SK-N-SH (cell line): ENCODE measurements at regions not wholly inside any gene's neighbourhood (a gene's known extent, or its start where the extent isn't known, plus 50 kb on each side); places are given as distances from the start of the nearest gene placed in this dataset.

Source experiments
- CTCF ChIA-PET: fragments of 300-600, 350-600 bp; formaldehyde crosslinking; extraction: SDS; loops from one replicate; lab custom pipeline; 2021; lab: Yijun Ruan, JAX
- POLR2A ChIA-PET: fragments of 350-600 bp; sonication (Branson Sonifier 250); formaldehyde crosslinking; extraction: SDS; loops from one replicate; lab custom pipeline; 2020; ENCODE audit warnings: antibody characterized with exemption, inconsistent platforms; lab: Yijun Ruan, JAX
- DNase-seq: peaks from one replicate; pipeline ENCODE4 v3.0.0; 2012
- H2AFZ ChIP-seq: fragments of 200-600 bp; sonication (generic); 2 replicates; pipeline ENCODE4 v1.8.1; 2016; ENCODE audit warnings: antibody characterized with exemption, mild to moderate bottlenecking, low read depth
- H3F3A ChIP-seq: fragments of 200-600 bp; sonication (generic); replicated peaks from 2 replicates; pipeline ENCODE3; 2016; ENCODE audit warnings: antibody characterized with exemption, mild to moderate bottlenecking; ENCODE audit not compliant: insufficient read depth
- H3K27ac ChIP-seq, 2 experiments: fragments of 200-500 bp in 1 of 2; fragments of 200-600 bp in 1 of 2; sonication (Bioruptor generic) in 1 of 2; sonication (generic), shearing (Covaris generic) in 1 of 2; 2 replicates each; pipeline versions ENCODE4 v1.5.1 to v1.6.1; 2014 to 2016; ENCODE audit warnings: low read depth in 2 of 2, inconsistent platforms in 1 of 2, low read length in 1 of 2, mild to moderate bottlenecking in 1 of 2, mixed read lengths in 1 of 2
- H3K27me3 ChIP-seq: fragments of 200-600 bp; sonication (generic), shearing (Covaris generic); 2 replicates; pipeline ENCODE4 v1.6.1; 2016; ENCODE audit warnings: mixed run types; ENCODE audit not compliant: insufficient read depth
- H3K36me3 ChIP-seq, 2 experiments: fragments of 200-500 bp in 1 of 2; fragments of 200-600 bp in 1 of 2; sonication (Bioruptor generic) in 1 of 2; sonication (generic) in 1 of 2; replicated peaks in 1 of 2; 2 replicates each; pipeline versions ENCODE3 to v1.5.1; 2014 to 2016; ENCODE audit warnings: low read length in 1 of 2, mild to moderate bottlenecking in 1 of 2; ENCODE audit not compliant: insufficient read depth in 2 of 2, control insufficient read depth in 1 of 2
- H3K4me1 ChIP-seq, 2 experiments: fragments of 200-500 bp in 1 of 2; fragments of 200-600 bp in 1 of 2; sonication (Bioruptor generic) in 1 of 2; sonication (generic), shearing (Covaris generic) in 1 of 2; 2 replicates each; pipeline versions ENCODE4 v1.5.1 to v1.6.1; 2014 to 2016; ENCODE audit warnings: low read depth in 1 of 2, low read length in 1 of 2, mixed run types in 1 of 2; ENCODE audit not compliant: insufficient read depth in 2 of 2, control insufficient read depth in 1 of 2
- H3K4me2 ChIP-seq: fragments of 200-600 bp; sonication (generic), shearing (Covaris generic); 2 replicates; pipeline ENCODE4 v1.6.1; 2017; ENCODE audit warnings: mixed run types
- H3K4me3 ChIP-seq, 2 experiments: fragments of 200-500 bp in 1 of 2; fragments of 200-600 bp in 1 of 2; sonication (Bioruptor generic) in 1 of 2; sonication (generic), shearing (Covaris generic) in 1 of 2; 2 replicates each; pipeline versions ENCODE4 v1.5.1 to v1.8.1; 2014 to 2016; ENCODE audit warnings: low read depth in 2 of 2, inconsistent platforms in 1 of 2, low read length in 1 of 2, mild to moderate bottlenecking in 1 of 2, mixed read lengths in 1 of 2, moderate library complexity in 1 of 2
- H3K79me2 ChIP-seq: fragments of 200-600 bp; sonication (generic); 2 replicates; pipeline ENCODE4 v1.8.1; 2017; ENCODE audit warnings: mild to moderate bottlenecking; ENCODE audit not compliant: insufficient read depth
- H3K9ac ChIP-seq: fragments of 200-600 bp; sonication (generic); 2 replicates; pipeline ENCODE4 v1.6.1; 2017; ENCODE audit warnings: mixed run types
- H3K9me2 ChIP-seq: fragments of 200-600 bp; sonication (generic); 2 replicates; pipeline ENCODE4 v1.6.1; 2017; ENCODE audit warnings: mixed run types
- H3K9me3 ChIP-seq: fragments of 200-600 bp; sonication (generic); 2 replicates; pipeline ENCODE4 v1.6.1; 2017; ENCODE audit warnings: mixed run types, mild to moderate bottlenecking, moderate library complexity
- H4K20me1 ChIP-seq: fragments of 200-600 bp; sonication (generic); 2 replicates; pipeline ENCODE4 v1.6.1; 2017; ENCODE audit warnings: mild to moderate bottlenecking, mixed run types; ENCODE audit not compliant: insufficient read depth
- CTCF ChIP-seq: fragments of 200-600 bp; sonication (generic); IDR thresholded peaks from 2 replicates; pipeline ENCODE4 v1.6.1; 2017; ENCODE audit warnings: antibody characterized with exemption, mild to moderate bottlenecking, moderate library complexity
- ELF1 ChIP-seq: IDR thresholded peaks from 2 replicates; pipeline ENCODE4 v1.4.0; 2012
- EP300 ChIP-seq, 2 experiments: IDR thresholded peaks; 2 replicates each; pipeline versions ENCODE4 v1.4.0 to v1.6.1; 2012; ENCODE audit warnings: borderline replicate concordance in 1 of 2, low read depth in 1 of 2, low read length in 1 of 2
- EZH2phosphoT487 ChIP-seq: fragments of 200-600 bp; sonication (generic); IDR thresholded peaks from 2 replicates; pipeline ENCODE4 v1.6.1; 2017; ENCODE audit warnings: low read depth, mixed run types, mild to moderate bottlenecking, antibody characterized with exemption, moderate library complexity, borderline replicate concordance
- FOXJ3 ChIP-seq: sonication (generic); formaldehyde crosslinking; IDR thresholded peaks from 2 replicates; pipeline ENCODE4 v1.5.1; 2020; ENCODE audit warnings: mild to moderate bottlenecking, missing genetic modification reagents
- JUND ChIP-seq: IDR thresholded peaks from 2 replicates; pipeline ENCODE4 v1.4.0; 2012
- MXI1 ChIP-seq: IDR thresholded peaks from 2 replicates; pipeline ENCODE4 v1.6.1; 2012; ENCODE audit warnings: mild to moderate bottlenecking, low read depth, low read length, improper control_type of control experiment
- NFIC ChIP-seq: IDR thresholded peaks from 2 replicates; pipeline ENCODE4 v1.4.0; 2012; ENCODE audit warnings: borderline replicate concordance
- NRF1 ChIP-seq: IDR thresholded peaks from 2 replicates; pipeline ENCODE4 v1.6.1; 2012; ENCODE audit warnings: low read depth, mild to moderate bottlenecking, low read length
- PBX3 ChIP-seq: IDR thresholded peaks from 2 replicates; pipeline ENCODE4; 2012
- POLR2AphosphoS5 ChIP-seq: IDR thresholded peaks from 2 replicates; pipeline ENCODE4 v1.6.1; 2012; ENCODE audit warnings: low read depth, low read length
- RCOR1 ChIP-seq: fragments of 150-350 bp; IDR thresholded peaks from 2 replicates; pipeline ENCODE4 v1.6.1; 2017; ENCODE audit warnings: antibody characterized with exemption, low read length
- RFX5 ChIP-seq: IDR thresholded peaks from 2 replicates; pipeline ENCODE4 v1.6.1; 2012; ENCODE audit warnings: mild to moderate bottlenecking, improper control_type of control experiment, low read length
- RXRA ChIP-seq: IDR thresholded peaks from 2 replicates; pipeline ENCODE4 v1.4.0; 2012; ENCODE audit warnings: low read depth, mild to moderate bottlenecking, borderline replicate concordance
- SMC3 ChIP-seq: IDR thresholded peaks from 2 replicates; pipeline ENCODE4 v1.6.1; 2012; ENCODE audit warnings: low read depth, low read length, improper control_type of control experiment
- TAF1 ChIP-seq: IDR thresholded peaks from 2 replicates; pipeline ENCODE4 v1.6.1; 2012; ENCODE audit warnings: low read depth, mild to moderate bottlenecking, low read length, moderate library complexity, borderline replicate concordance
- TCF12 ChIP-seq: IDR thresholded peaks from 2 replicates; pipeline ENCODE4 v1.4.0; 2012
- TEAD4 ChIP-seq: IDR thresholded peaks from 2 replicates; pipeline ENCODE4 v1.4.0; 2012; ENCODE audit warnings: mild to moderate bottlenecking, borderline replicate concordance; ENCODE audit not compliant: insufficient read depth
- USF1 ChIP-seq: IDR thresholded peaks from 2 replicates; pipeline ENCODE4 v1.4.0; 2012; ENCODE audit warnings: low read depth, borderline replicate concordance
- USF2 ChIP-seq: fragments of 150-350 bp; IDR thresholded peaks from 2 replicates; pipeline ENCODE4 v1.6.1; 2017; ENCODE audit warnings: antibody characterized with exemption, low read length, low read depth, borderline replicate concordance
- YY1 ChIP-seq: IDR thresholded peaks from 2 replicates; pipeline ENCODE4 v1.4.0; 2012; ENCODE audit warnings: low read depth, mild to moderate bottlenecking
- WGBS: methylation state at CpG from one replicate; pipeline ENCODE4 v1.1.6; 2017; ENCODE audit warnings: low lambda C conversion rate; 5-methylcytosine and 5-hydroxymethylcytosine counted together

GRCh38 chr6:134533991-134534390 lies 216.1 kb upstream of the SGK1 start:
- Histone ChIP-seq H3K27me3 (no peaks in the 10 kb centered on the region), H3K9me3 (no peaks in the 10 kb centered on the region), H3K4me1 (no peaks in the 10 kb centered on the region), H3K79me2 (no peaks in the 10 kb centered on the region), H3K4me3 (no peak overlapping the region), H3K27ac (no peak overlapping the region), H2AFZ (no peak overlapping the region), H4K20me1 (no peaks in the 10 kb centered on the region), H3K36me3 (no peaks in the 10 kb centered on the region), H3K9me2 (no peaks in the 10 kb centered on the region), H3K4me2 (no peak overlapping the region), H3K9ac (no peak overlapping the region), H3F3A (peaks cover 13% of the 10 kb centered on the region)
- CTCF ChIA-PET = no interaction called here
- WGBS = 98% methylated on average over 3 of the region's 3 CpGs
- no peak for DNase-seq
- no peak for TF ChIP-seq YY1
- no peak for TF ChIP-seq EZH2phosphoT487
- no peak for TF ChIP-seq ELF1
- no peak for TF ChIP-seq JUND
- no peak for TF ChIP-seq PBX3
- no peak for TF ChIP-seq USF2
- TF ChIP-seq MXI1 = no peak
- no peak for TF ChIP-seq TAF1
- POLR2A ChIA-PET = no interaction called here

- no peak for DNase-seq
- CTCF ChIA-PET = interaction anchor here (0.6 kb wide), 1 partner anchor 1640 kb away, joined by 3 read pairs; no protein-coding TSS in a partner anchor
- TF ChIP-seq YY1 (no peak), MXI1 (no peak), RXRA (no peak), NFIC (no peak), JUND (no peak), RFX5 (no peak), RCOR1 (no peak), POLR2AphosphoS5 (no peak), SMC3 (no peak), TAF1 (no peak), EZH2phosphoT487 (no peak), TCF12 (no peak), FOXJ3 (CRISPR knock-in tag) (no peak), USF1 (no peak), NRF1 (no peak), EP300 (IDR thresholded peaks at IDR 0.05; ENCODE audit: borderline replicate concordance in 1 of 2, low read depth in 1 of 2, low read length in 1 of 2) (no peak), USF2 (no peak), TEAD4 (no peak), CTCF (no peak)
- Histone ChIP-seq H4K20me1 (no peaks in the 10 kb centered on the region), H3K27me3 (no peaks in the 10 kb centered on the region), H3K27ac (no peak overlapping the region), H3K79me2 (no peaks in the 10 kb centered on the region), H3K9ac (no peak overlapping the region), H3K4me2 (no peak overlapping the region), H3F3A (peaks cover 13% of the 10 kb centered on the region), H3K4me1 (no peaks in the 10 kb centered on the region), H3K4me3 (no peak overlapping the region), H3K36me3 (no peaks in the 10 kb centered on the region), H3K9me3 (no peaks in the 10 kb centered on the region), H2AFZ (no peak overlapping the region), H3K9me2 (no peaks in the 10 kb centered on the region)
- POLR2A ChIA-PET = no interaction called here
- WGBS = 90% methylated on average over 8 of the region's 8 CpGs
Measured at GRCh38 chr6:134532694-134533624, 215.0 kb upstream of the SGK1 start.
